Sigmoid colon (tissue), 4 donors: ENCODE measurements at regions not wholly inside any gene's neighbourhood (a gene's known extent, or its start where the extent isn't known, plus 50 kb on each side); places are given as distances from the start of the nearest gene placed in this dataset.

Source experiments
- EP300 ChIP-seq, 4 donors: sonication (generic); formaldehyde crosslinking; IDR thresholded peaks; one replicate each; pipeline ENCODE4 v1.6.1; 2017; ENCODE audit warnings: antibody characterized with exemption in 4 of 4
- POLR2A ChIP-seq, 2 donors: fragments of 450-650 bp; IDR thresholded peaks; one replicate each; pipeline ENCODE4 v1.6.1; 2016; ENCODE audit warnings: antibody characterized with exemption in 2 of 2, mild to moderate bottlenecking in 2 of 2, moderate library complexity in 2 of 2
- TF ChIP-seq, protein P1 (sequence below), 4 experiments: fragments of 450-650 bp in 3 of 4; fragments of 200-600 bp in 1 of 4; IDR thresholded peaks; one replicate each; pipeline ENCODE4 v1.5.1; 2016 to 2019; ENCODE audit warnings: antibody characterized with exemption in 4 of 4, mild to moderate bottlenecking in 3 of 4, moderate library complexity in 2 of 4

GRCh38 chr21:35424122-35424521 is 375.0 kb upstream of the RUNX1 start:
- TF ChIP-seq, protein P1, sequence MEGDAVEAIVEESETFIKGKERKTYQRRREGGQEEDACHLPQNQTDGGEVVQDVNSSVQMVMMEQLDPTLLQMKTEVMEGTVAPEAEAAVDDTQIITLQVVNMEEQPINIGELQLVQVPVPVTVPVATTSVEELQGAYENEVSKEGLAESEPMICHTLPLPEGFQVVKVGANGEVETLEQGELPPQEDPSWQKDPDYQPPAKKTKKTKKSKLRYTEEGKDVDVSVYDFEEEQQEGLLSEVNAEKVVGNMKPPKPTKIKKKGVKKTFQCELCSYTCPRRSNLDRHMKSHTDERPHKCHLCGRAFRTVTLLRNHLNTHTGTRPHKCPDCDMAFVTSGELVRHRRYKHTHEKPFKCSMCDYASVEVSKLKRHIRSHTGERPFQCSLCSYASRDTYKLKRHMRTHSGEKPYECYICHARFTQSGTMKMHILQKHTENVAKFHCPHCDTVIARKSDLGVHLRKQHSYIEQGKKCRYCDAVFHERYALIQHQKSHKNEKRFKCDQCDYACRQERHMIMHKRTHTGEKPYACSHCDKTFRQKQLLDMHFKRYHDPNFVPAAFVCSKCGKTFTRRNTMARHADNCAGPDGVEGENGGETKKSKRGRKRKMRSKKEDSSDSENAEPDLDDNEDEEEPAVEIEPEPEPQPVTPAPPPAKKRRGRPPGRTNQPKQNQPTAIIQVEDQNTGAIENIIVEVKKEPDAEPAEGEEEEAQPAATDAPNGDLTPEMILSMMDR (IDR thresholded peaks at IDR 0.05), result no peak
- TF ChIP-seq EP300 (IDR thresholded peaks at IDR 0.05) (no peak), POLR2A (IDR thresholded peaks at IDR 0.05) (no peak)
